GM18907 (cell line): ENCODE measurements at regions not wholly inside any gene's neighbourhood (a gene's known extent, or its start where the extent isn't known, plus 50 kb on each side); places are given as distances from the start of the nearest gene placed in this dataset.

Experiments
- ATAC-seq: cut with Tn5 transposase; IDR thresholded peaks from one replicate; pipeline ENCODE4 v1.9.1; 2021; ENCODE audit warnings: mild to moderate bottlenecking, moderate library complexity; ENCODE audit not compliant: unreplicated experiment

GRCh38 chr1:94646786-94647555 lies 105.4 kb upstream of the F3 start:
- ATAC-seq: no peak

- no peak for ATAC-seq
Observed at GRCh38 chr1:94646141-94646643, 104.6 kb upstream of the F3 start.

GRCh38 chr1:94644352-94644751 lies 102.8 kb upstream of the F3 start:
- no peak for ATAC-seq

- ATAC-seq: no peak
Observed at GRCh38 chr1:94643819-94644218, 102.3 kb upstream of the F3 start.

GRCh38 chr1:94642617-94643321 lies 101.2 kb upstream of the F3 start:
- no peak for ATAC-seq

GRCh38 chr1:94641990-94642389 lies 100.4 kb upstream of the F3 start:
- ATAC-seq: no peak

GRCh38 chr1:94640125-94640524 lies 98.6 kb upstream of the F3 start:
- ATAC-seq: no peak

GRCh38 chr1:94637121-94637520 lies 95.6 kb upstream of the F3 start:
- ATAC-seq: no peak

GRCh38 chr1:94636624-94637023 lies 95.1 kb upstream of the F3 start:
- no peak for ATAC-seq

- no peak for ATAC-seq
Observed at GRCh38 chr1:94636100-94636499, 94.5 kb upstream of the F3 start.

- ATAC-seq: no peak
Observed at GRCh38 chr1:94634977-94635416, 93.4 kb upstream of the F3 start.

GRCh38 chr1:94633051-94633450 lies 91.5 kb upstream of the F3 start:
- ATAC-seq: no peak

GRCh38 chr1:94629259-94630181 lies 88.0 kb upstream of the F3 start:
- no peak for ATAC-seq

GRCh38 chr1:94628499-94628843 lies 86.9 kb upstream of the F3 start:
- no peak for ATAC-seq

- no peak for ATAC-seq
Observed at GRCh38 chr1:94627771-94628498, 86.4 kb upstream of the F3 start.

- no peak for ATAC-seq
Observed at GRCh38 chr1:94624203-94624602, 82.6 kb upstream of the F3 start.

GRCh38 chr1:94623560-94624148 lies 82.1 kb upstream of the F3 start:
- no peak for ATAC-seq

- ATAC-seq: no peak
Observed at GRCh38 chr1:94622757-94623156, 81.2 kb upstream of the F3 start.

GRCh38 chr1:94621802-94622201 lies 80.2 kb upstream of the F3 start:
- no peak for ATAC-seq

GRCh38 chr1:94621395-94621794 lies 79.8 kb upstream of the F3 start:
- ATAC-seq: no peak
